IMR-90 (cell line): ENCODE measurements at regions not wholly inside any gene's neighbourhood (a gene's known extent, or its start where the extent isn't known, plus 50 kb on each side); places are given as distances from the start of the nearest gene placed in this dataset.
"Not testable (repeated sequence)": the region's sequence is repeated elsewhere in the genome, so short reads cannot be mapped to it uniquely, and the experiment has no call there.

Experiments used
- ATAC-seq: fragments of 200-7000 bp; cut with Tn5 transposase; 2 replicates; pipeline ENCODE4 v1.9.1; 2020; ENCODE audit warnings: low read depth, mild to moderate bottlenecking, moderate library complexity
- BruUV-seq: library from RNA; stranded (reverse); fragments of 400-500 nt; replicated peaks from 2 replicates; lab custom pipeline; 2021; lab: Mats Ljungman, UMichigan
- CTCF ChIA-PET: fragments of 300-600 bp; formaldehyde crosslinking; extraction: SDS; loops from one replicate; lab custom pipeline; 2021; ENCODE audit warnings: antibody characterized with exemption; lab: Yijun Ruan, JAX
- POLR2A ChIA-PET: fragments of 300-600 bp; sonication (Branson Sonifier 250); formaldehyde crosslinking; loops from one replicate; lab custom pipeline; 2022; ENCODE audit warnings: antibody characterized with exemption; ENCODE audit not compliant: unreplicated experiment; lab: Charles Lee
- DNase-seq: peaks from one replicate; pipeline ENCODE4 v3.0.0; 2013
- H2AFZ ChIP-seq: replicated peaks from 2 replicates; pipeline ENCODE3; 2013; ENCODE audit warnings: low read length, mild to moderate bottlenecking; ENCODE audit not compliant: poor library complexity
- H2AK5ac ChIP-seq: 2 replicates; pipeline ENCODE4 v1.6.1; 2013; ENCODE audit warnings: low read depth, low read length, inconsistent platforms
- H2AK9ac ChIP-seq: replicated peaks from 2 replicates; pipeline ENCODE3; 2013; ENCODE audit warnings: mild to moderate bottlenecking, low read depth, low read length, moderate library complexity; ENCODE audit not compliant: poor library complexity
- H2BK120ac ChIP-seq: 2 replicates; pipeline ENCODE4 v1.6.1; 2013; ENCODE audit warnings: low read depth, low read length, inconsistent platforms
- H2BK15ac ChIP-seq: 3 replicates; pipeline ENCODE4 v1.6.1; 2013; ENCODE audit warnings: low read depth, low read length, inconsistent platforms
- H2BK20ac ChIP-seq: 2 replicates; pipeline ENCODE4 v1.6.1; 2013; ENCODE audit warnings: low read depth, mild to moderate bottlenecking, inconsistent platforms, low read length, moderate library complexity
- H2BK5ac ChIP-seq: 2 replicates; pipeline ENCODE4 v1.6.1; 2013; ENCODE audit warnings: mild to moderate bottlenecking, low read depth, low read length, inconsistent platforms; ENCODE audit not compliant: poor library complexity, severe bottlenecking
- H3K14ac ChIP-seq: replicated peaks from 2 replicates; pipeline ENCODE4 v1.6.1; 2013; ENCODE audit warnings: low read depth, low read length, inconsistent platforms
- H3K18ac ChIP-seq: 2 replicates; pipeline ENCODE4 v1.6.1; 2013; ENCODE audit warnings: low read depth, low read length, control low read depth
- H3K23ac ChIP-seq: 2 replicates; pipeline ENCODE4 v1.6.1; 2013; ENCODE audit warnings: low read depth, low read length, inconsistent platforms
- H3K27ac ChIP-seq: 2 replicates; pipeline ENCODE4 v1.5.1; 2013; ENCODE audit warnings: mild to moderate bottlenecking, control low read depth, low read length; ENCODE audit not compliant: insufficient read depth
- H3K27me3 ChIP-seq: 2 replicates; pipeline ENCODE4 v1.6.1; 2013; ENCODE audit warnings: low read length; ENCODE audit not compliant: control insufficient read depth, insufficient read depth
- H3K36me3 ChIP-seq: 2 replicates; pipeline ENCODE4 v1.6.1; 2013; ENCODE audit warnings: low read length, mixed read lengths; ENCODE audit not compliant: control insufficient read depth, insufficient read depth
- H3K4ac ChIP-seq: 2 replicates; pipeline ENCODE4 v1.6.1; 2013; ENCODE audit warnings: low read depth, low read length, inconsistent platforms
- H3K4me1 ChIP-seq: 2 replicates; pipeline ENCODE4 v1.6.1; 2013; ENCODE audit warnings: low read length, mixed read lengths; ENCODE audit not compliant: control insufficient read depth, insufficient read depth
- H3K4me2 ChIP-seq: 2 replicates; pipeline ENCODE4 v1.6.1; 2013; ENCODE audit warnings: low read depth, mild to moderate bottlenecking, control low read depth, low read length, moderate library complexity
- H3K4me3 ChIP-seq: 2 replicates; pipeline ENCODE4 v1.5.1; 2013; ENCODE audit warnings: low read depth, mild to moderate bottlenecking, control low read depth, low read length, moderate library complexity; ENCODE audit not compliant: insufficient read depth
- H3K56ac ChIP-seq: 2 replicates; pipeline ENCODE4 v1.6.1; 2013; ENCODE audit warnings: low read length, inconsistent platforms; ENCODE audit not compliant: insufficient read depth; ENCODE audit errors: extremely low read depth
- H3K79me1 ChIP-seq, 2 experiments: 2 replicates each; pipeline ENCODE4 v1.6.1; 2013; ENCODE audit warnings: low read length in 2 of 2, inconsistent platforms in 1 of 2, low read depth in 1 of 2
- H3K9ac ChIP-seq: 2 replicates; pipeline ENCODE4 v1.6.1; 2013; ENCODE audit warnings: low read depth, low read length, control low read depth
- H3K9me1 ChIP-seq: 2 replicates; pipeline ENCODE4 v1.6.1; 2013; ENCODE audit warnings: low read length, inconsistent platforms; ENCODE audit not compliant: insufficient read depth
- H3K9me3 ChIP-seq: 2 replicates; pipeline ENCODE4 v1.6.1; 2013; ENCODE audit warnings: low read length; ENCODE audit not compliant: control insufficient read depth, insufficient read depth
- H4K20me1 ChIP-seq: 2 replicates; pipeline ENCODE4 v1.6.1; 2013; ENCODE audit warnings: low read length, inconsistent platforms; ENCODE audit not compliant: insufficient read depth
- H4K5ac ChIP-seq: 2 replicates; pipeline ENCODE4 v1.6.1; 2013; ENCODE audit warnings: mild to moderate bottlenecking, low read depth, low read length, control low read depth
- H4K8ac ChIP-seq, 2 experiments: 2 replicates each; pipeline ENCODE4 v1.6.1; 2013; ENCODE audit warnings: low read depth in 2 of 2, low read length in 2 of 2, control low read depth in 1 of 2, inconsistent platforms in 1 of 2
- H4K91ac ChIP-seq: 2 replicates; pipeline ENCODE4 v1.6.1; 2013; ENCODE audit warnings: low read depth, low read length, inconsistent platforms; ENCODE audit not compliant: insufficient read depth
- WGBS, 2 experiments: methylation state at CpG; one replicate each; pipeline versions ENCODE4 v1.1.5 to v1.1.7; 2013; ENCODE audit warnings: missing lambda C conversion rate in 2 of 2; ENCODE audit not compliant: insufficient read length in 1 of 2; ENCODE audit errors: extremely low coverage in 2 of 2; 5-methylcytosine and 5-hydroxymethylcytosine counted together
- dilution Hi-C: fragments of 300-500 bp; cut with HindIII; formaldehyde crosslinking; loops from one replicate; pipeline ENCODE4 v1.14.3; 2018; ENCODE audit warnings: low sequenced_read_pairs; ENCODE audit not compliant: unreplicated experiment
- in situ Hi-C: fragments of 300-500 bp; cut with MboI; formaldehyde crosslinking; loops from 3 replicates; pipeline ENCODE4 v1.14.3; 2019; ENCODE audit warnings: low sequenced_read_pairs, inconsistent platforms, mixed read lengths
- intact Hi-C: fragments of 100-400 bp; cut with micrococcal nuclease; formaldehyde crosslinking; loops from 2 replicates; pipeline ENCODE4 v1.10.0; 2022

DNA sequence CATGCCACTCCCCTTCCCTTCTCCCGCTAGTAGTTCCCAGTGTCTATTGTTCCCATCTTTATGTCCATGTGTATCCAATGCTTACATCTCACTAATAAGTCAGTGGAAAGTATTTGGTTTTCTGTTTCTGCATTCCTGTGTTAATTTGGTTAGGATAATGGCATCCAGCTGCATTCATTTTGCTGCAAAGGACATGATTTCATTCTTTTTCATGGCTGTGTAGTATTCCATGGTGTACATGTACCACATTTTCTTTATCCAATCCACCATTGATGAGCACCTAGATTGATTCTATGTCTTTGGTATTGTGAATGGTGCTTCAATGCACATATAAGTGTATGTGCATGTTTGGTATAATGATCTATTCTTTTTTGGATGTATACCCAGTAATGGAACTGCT, 502.5 kb upstream of the MAP2 start:
- in situ Hi-C loops, POLR2A ChIA-PET, H3K4ac ChIP-seq, BruUV-seq, H3K9me1 ChIP-seq, H3K27me3 ChIP-seq, dilution Hi-C loops, H2BK5ac ChIP-seq, H3K36me3 ChIP-seq, H3K9me3 ChIP-seq, H2BK15ac ChIP-seq, H3K9ac ChIP-seq, H4K20me1 ChIP-seq, H3K4me3 ChIP-seq, H2AFZ ChIP-seq, H3K56ac ChIP-seq, H4K8ac ChIP-seq, H3K23ac ChIP-seq, intact Hi-C loops, H2BK20ac ChIP-seq, H2BK120ac ChIP-seq, H2AK9ac ChIP-seq, H3K4me2 ChIP-seq, H4K5ac ChIP-seq, H3K27ac ChIP-seq, H2AK5ac ChIP-seq, H3K14ac ChIP-seq, H3K18ac ChIP-seq, DNase-seq, ATAC-seq, H3K4me1 ChIP-seq, H3K79me1 ChIP-seq, H4K91ac ChIP-seq, CTCF ChIA-PET: not testable (repeated sequence)
- WGBS, 2 experiments, result no CpG with 5 or more reads among the region's 1 CpG
